Neural cell (in vitro differentiated cells): ENCODE measurements at regions not wholly inside any gene's neighbourhood (a gene's known extent, or its start where the extent isn't known, plus 50 kb on each side); places are given as distances from the start of the nearest gene placed in this dataset.

Source experiments
- H2AFZ ChIP-seq: fragments of 200-600, 300-800 bp; sonication (generic), shearing (Covaris generic); 2 replicates; pipeline ENCODE4 v1.6.0; 2014; ENCODE audit warnings: low read depth, mild to moderate bottlenecking, antibody characterized with exemption, low read length, moderate library complexity
- H3F3A ChIP-seq: fragments of 200-600 bp; shearing (Covaris generic); 2 replicates; pipeline ENCODE4 v1.6.1; 2016; ENCODE audit warnings: mild to moderate bottlenecking, moderate library complexity, mixed read lengths, antibody characterized with exemption, low read length; ENCODE audit not compliant: insufficient read depth, poor library complexity, severe bottlenecking
- H3K27ac ChIP-seq: fragments of 200-600, 300-800 bp; sonication (generic), shearing (Covaris generic); 2 replicates; pipeline ENCODE4 v1.5.1; 2014; ENCODE audit warnings: mild to moderate bottlenecking, low read length, moderate library complexity
- H3K27me3 ChIP-seq: fragments of 300-800, 200-600 bp; sonication (generic), shearing (Covaris generic); 2 replicates; pipeline ENCODE4 v1.6.0; 2014; ENCODE audit warnings: mild to moderate bottlenecking, low read depth, low read length, moderate library complexity; ENCODE audit not compliant: insufficient read depth
- H3K36me3 ChIP-seq: fragments of 300-800, 200-600 bp; sonication (generic), shearing (Covaris generic); 2 replicates; pipeline ENCODE4 v1.5.1; 2014; ENCODE audit warnings: mild to moderate bottlenecking, antibody characterized with exemption, low read length, moderate library complexity; ENCODE audit not compliant: insufficient read depth
- H3K4me2 ChIP-seq: fragments of 300-800, 200-600 bp; sonication (generic), shearing (Covaris generic); 2 replicates; pipeline ENCODE4 v1.6.0; 2014; ENCODE audit warnings: mild to moderate bottlenecking, low read length
- H3K4me3 ChIP-seq: fragments of 300-800, 200-600 bp; sonication (generic), shearing (Covaris generic); 2 replicates; pipeline ENCODE4 v1.5.1; 2014; ENCODE audit warnings: mild to moderate bottlenecking, low read length, moderate library complexity
- H3K79me2 ChIP-seq: fragments of 200-600 bp; shearing (Covaris generic); replicated peaks from 2 replicates; pipeline ENCODE4 v1.6.0; 2014; ENCODE audit warnings: mild to moderate bottlenecking, low read length, moderate library complexity; ENCODE audit not compliant: insufficient read depth
- H3K9ac ChIP-seq: fragments of 300-800, 200-600 bp; sonication (generic), shearing (Covaris generic); 2 replicates; pipeline ENCODE4 v1.6.1; 2016; ENCODE audit warnings: mild to moderate bottlenecking, low read length, mixed read lengths
- H3K9me2 ChIP-seq: fragments of 200-600 bp; shearing (Covaris generic); 2 replicates; pipeline ENCODE4 v1.6.1; 2016; ENCODE audit warnings: mild to moderate bottlenecking, low read length, mixed read lengths; ENCODE audit not compliant: insufficient read depth
- H3K9me3 ChIP-seq: fragments of 200-600, 300-800 bp; sonication (generic), shearing (Covaris generic); 2 replicates; pipeline ENCODE4 v1.6.1; 2016; ENCODE audit warnings: mild to moderate bottlenecking, mixed run types, low read length, moderate library complexity, mixed read lengths
- H4K20me1 ChIP-seq: fragments of 200-600 bp; shearing (Covaris generic); 2 replicates; pipeline ENCODE4 v1.6.1; 2016; ENCODE audit warnings: mild to moderate bottlenecking, mixed run types; ENCODE audit not compliant: insufficient read depth
- CTCF ChIP-seq: fragments of 450-650 bp; IDR thresholded peaks from 2 replicates; pipeline ENCODE4 v1.5.1; 2014; ENCODE audit warnings: antibody characterized with exemption, mild to moderate bottlenecking, moderate library complexity; ENCODE audit not compliant: poor library complexity, severe bottlenecking
- EP300 ChIP-seq: fragments of 450-650 bp; conservative IDR thresholded peaks from 2 replicates; pipeline ENCODE4 v1.6.1; 2014; ENCODE audit warnings: antibody characterized with exemption, mild to moderate bottlenecking, moderate library complexity; ENCODE audit not compliant: poor library complexity, severe bottlenecking
- EZH2 ChIP-seq: fragments of 200-600, 300-800 bp; shearing (Covaris generic), sonication (generic); IDR thresholded peaks from 2 replicates; pipeline ENCODE4 v1.6.1; 2014; ENCODE audit warnings: antibody characterized with exemption, low read length, borderline replicate concordance, mild to moderate bottlenecking; ENCODE audit not compliant: insufficient read depth, poor library complexity, severe bottlenecking
- MXI1 ChIP-seq: fragments of 450-650 bp; conservative IDR thresholded peaks from 2 replicates; pipeline ENCODE4 v1.6.1; 2014; ENCODE audit warnings: antibody characterized with exemption, mild to moderate bottlenecking; ENCODE audit not compliant: poor library complexity, severe bottlenecking
- POLR2AphosphoS5 ChIP-seq: IDR thresholded peaks from 2 replicates; pipeline ENCODE4 v1.6.1; 2012
- RAD21 ChIP-seq: fragments of 450-650 bp; conservative IDR thresholded peaks from 2 replicates; pipeline ENCODE4 v1.6.1; 2014; ENCODE audit warnings: antibody characterized with exemption, mild to moderate bottlenecking, moderate library complexity
- REST ChIP-seq: IDR thresholded peaks from 2 replicates; pipeline ENCODE4 v1.6.1; 2012; ENCODE audit warnings: borderline replicate concordance
- SMC3 ChIP-seq: fragments of 450-650 bp; conservative IDR thresholded peaks from 2 replicates; pipeline ENCODE4 v1.6.1; 2014; ENCODE audit warnings: antibody characterized with exemption, mild to moderate bottlenecking, moderate library complexity; ENCODE audit not compliant: poor library complexity
- TAF1 ChIP-seq: IDR thresholded peaks from 2 replicates; pipeline ENCODE4 v1.6.1; 2012; ENCODE audit warnings: low read depth

GRCh38 chr16:51852892-51853291 lies 694.1 kb downstream of the TOX3 start:
- H3K36me3 ChIP-seq, result no peaks in the 10 kb centered on the region
- no peak overlapping the region for H3K4me3 ChIP-seq
- H3K4me2 ChIP-seq, result no peak overlapping the region
- no peak overlapping the region for H3K9ac ChIP-seq
- no peaks in the 10 kb centered on the region for H3K79me2 ChIP-seq
- no peak overlapping the region for H3K27ac ChIP-seq
- H4K20me1 ChIP-seq, result no peaks in the 10 kb centered on the region
- no peaks in the 10 kb centered on the region for H3F3A ChIP-seq
- TF ChIP-seq RAD21, result no peak
- TF ChIP-seq MXI1, result no peak
- no peak for TF ChIP-seq SMC3
- no peak for TF ChIP-seq CTCF
- TF ChIP-seq TAF1, result no peak
- TF ChIP-seq POLR2AphosphoS5, result no peak
- TF ChIP-seq REST, result no peak
- no peak for TF ChIP-seq EP300
- TF ChIP-seq EZH2, result no peak
- no peak overlapping the region for H2AFZ ChIP-seq
- H3K27me3 ChIP-seq, result no peaks in the 10 kb centered on the region
- no peaks in the 10 kb centered on the region for H3K9me3 ChIP-seq
- H3K9me2 ChIP-seq, result no peaks in the 10 kb centered on the region

- no peaks in the 10 kb centered on the region for H3F3A ChIP-seq
- no peak overlapping the region for H2AFZ ChIP-seq
- H3K36me3 ChIP-seq, result no peaks in the 10 kb centered on the region
- H3K4me3 ChIP-seq, result no peak overlapping the region
- H3K9me2 ChIP-seq, result no peaks in the 10 kb centered on the region
- TF ChIP-seq RAD21 (no peak), CTCF (no peak), TAF1 (no peak), EZH2 (no peak), REST (no peak), POLR2AphosphoS5 (no peak), EP300 (no peak), MXI1 (no peak), SMC3 (no peak)
- H3K4me2 ChIP-seq, result no peak overlapping the region
- no peak overlapping the region for H3K9ac ChIP-seq
- no peaks in the 10 kb centered on the region for H3K27me3 ChIP-seq
- no peak overlapping the region for H3K27ac ChIP-seq
- H3K79me2 ChIP-seq, result no peaks in the 10 kb centered on the region
- H4K20me1 ChIP-seq, result no peaks in the 10 kb centered on the region
- no peaks in the 10 kb centered on the region for H3K9me3 ChIP-seq
Observed at GRCh38 chr16:51851111-51851510, 695.8 kb downstream of the TOX3 start.
